Lower lobe of right lung (tissue), 2 donors: ENCODE measurements at regions not wholly inside any gene's neighbourhood (a gene's known extent, or its start where the extent isn't known, plus 50 kb on each side); places are given as distances from the start of the nearest gene placed in this dataset.

ENCODE experiments used
- ATAC-seq, 2 donors: fragments of 200-7000 bp; cut with Tn5 transposase; one replicate each; pipeline ENCODE4 v1.9.1; 2020 to 2022; ENCODE audit warnings: mild to moderate bottlenecking in 2 of 2, moderate library complexity in 2 of 2
- DNase-seq: peaks from one replicate; pipeline ENCODE4 v3.0.0-alpha.2; 2020
- H3K27ac ChIP-seq: fragments of 200-600 bp; one replicate; pipeline ENCODE4 v1.8.0; 2022
- H3K27me3 ChIP-seq: fragments of 200-600 bp; one replicate; pipeline ENCODE4 v1.8.0; 2022; ENCODE audit warnings: low read depth
- H3K36me3 ChIP-seq: fragments of 200-600 bp; one replicate; pipeline ENCODE4 v1.8.0; 2022; ENCODE audit warnings: mild to moderate bottlenecking
- H3K4me1 ChIP-seq: fragments of 200-600 bp; one replicate; pipeline ENCODE4 v1.8.0; 2022
- H3K4me3 ChIP-seq: fragments of 200-600 bp; one replicate; pipeline ENCODE4 v1.8.0; 2022; ENCODE audit warnings: mild to moderate bottlenecking
- H3K9me3 ChIP-seq: fragments of 200-600 bp; one replicate; pipeline ENCODE4 v1.8.0; 2022
- CTCF ChIP-seq: fragments of 200-600 bp; IDR thresholded peaks from one replicate; pipeline ENCODE4 v1.8.0; 2022; ENCODE audit warnings: antibody characterized with exemption, mild to moderate bottlenecking
- intact Hi-C: fragments of 100-400 bp; cut with DNase I; formaldehyde crosslinking; loops from one replicate; pipeline ENCODE4 v1.11.0; 2022
- donor health status: DM: no; HTN: yes; CAD: no; lungs with severe emphysema.

DNA sequence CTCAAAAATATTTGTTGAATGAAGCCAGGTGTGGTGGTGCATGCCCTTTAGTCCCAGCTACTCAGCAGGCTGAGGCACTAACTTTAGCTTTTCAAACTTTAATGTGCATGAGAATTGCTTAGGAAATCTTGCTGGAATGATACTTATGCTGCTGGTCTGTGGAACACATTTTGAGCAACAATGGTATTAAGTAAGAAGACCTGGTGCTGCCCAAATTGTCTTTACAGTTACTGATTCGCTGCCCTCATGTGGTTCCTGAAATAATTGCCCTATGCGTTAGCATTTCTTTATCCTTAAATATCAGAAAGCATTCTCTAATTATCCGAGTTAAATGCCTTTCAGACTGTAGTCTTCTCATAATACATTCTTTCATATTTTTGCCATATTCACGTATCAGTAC, 76.0 kb upstream of the SESTD1 start:
- Histone ChIP-seq H3K36me3 (no peaks in the 10 kb centered on the region), H3K4me3 (no peak overlapping the region), H3K4me1 (peaks cover 7% of the 10 kb centered on the region), H3K27ac (no peak overlapping the region), H3K9me3 (no peaks in the 10 kb centered on the region), H3K27me3 (no peaks in the 10 kb centered on the region)
- intact Hi-C loops: no loop called here
- peak; percentile 34 for TF ChIP-seq CTCF
- DNase-seq (no peak), ATAC-seq (peak; percentile 68 to 79)

DNA sequence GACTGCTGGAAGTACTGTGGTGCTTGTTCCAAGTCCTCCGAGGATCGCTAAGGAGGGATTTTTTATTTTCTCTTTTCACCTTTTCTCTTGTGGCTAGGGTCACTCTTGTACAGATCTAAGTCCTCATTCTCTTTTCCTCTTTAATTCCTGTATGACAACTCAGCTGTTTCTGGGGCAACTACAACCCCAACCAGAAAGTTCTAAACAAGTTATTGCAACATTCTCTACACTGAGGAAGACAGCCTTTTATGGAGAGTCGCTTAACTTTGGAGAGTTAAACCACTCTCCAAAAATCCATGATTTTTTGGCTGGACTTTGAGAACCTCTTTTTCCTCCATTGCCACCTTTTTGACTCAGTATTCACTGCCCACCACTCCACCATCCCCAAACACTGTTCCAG, 74.0 kb upstream of the SESTD1 start:
- DNase-seq: no peak
- ATAC-seq: peak; percentile 47 to 78
- H3K4me3 ChIP-seq: no peak overlapping the region
- H3K4me1 ChIP-seq: peaks cover 7% of the 10 kb centered on the region
- no peaks in the 10 kb centered on the region for H3K27me3 ChIP-seq
- no peaks in the 10 kb centered on the region for H3K36me3 ChIP-seq
- TF ChIP-seq CTCF: no peak
- H3K9me3 ChIP-seq: no peaks in the 10 kb centered on the region
- intact Hi-C loops: no loop called here
- H3K27ac ChIP-seq: peak overlapping the region; percentile 18

DNA sequence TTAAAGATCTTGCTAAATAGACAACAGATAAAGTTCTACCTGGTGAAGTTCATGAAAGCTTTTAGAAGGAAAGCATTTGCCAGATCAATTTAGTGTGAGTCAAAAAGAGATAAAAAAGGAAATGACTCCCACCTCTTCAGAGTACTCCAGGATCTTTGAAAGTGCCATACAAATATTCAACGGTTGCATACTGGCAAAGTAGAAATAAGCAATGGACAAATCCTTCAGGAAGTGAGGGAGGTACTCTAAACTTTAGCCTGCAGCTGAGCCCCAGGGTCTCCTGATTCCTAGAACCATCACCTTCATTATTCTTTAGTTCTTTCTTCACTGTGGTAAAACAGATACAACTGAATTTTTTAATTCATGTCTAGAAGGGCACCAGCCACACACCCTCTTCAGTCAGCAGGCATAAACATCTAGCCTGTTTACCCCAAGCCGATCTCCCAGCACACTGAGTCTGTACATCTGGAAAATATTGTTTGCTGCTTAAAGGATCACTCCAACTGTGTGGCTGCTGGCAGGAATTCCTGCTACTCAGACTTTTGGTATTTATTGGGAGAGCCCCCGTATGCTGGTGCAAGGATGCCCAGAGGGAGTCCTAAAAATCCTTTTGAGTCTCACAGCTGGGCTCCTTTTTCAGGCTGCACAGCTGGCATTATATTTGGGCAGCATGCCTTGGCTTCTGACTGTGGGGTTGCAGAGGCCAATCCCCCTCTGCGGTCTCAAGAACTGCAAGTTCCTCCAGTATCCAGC, 72.3 kb upstream of the SESTD1 start:
- Histone ChIP-seq H3K27ac (no peak overlapping the region), H3K36me3 (no peaks in the 10 kb centered on the region), H3K27me3 (no peaks in the 10 kb centered on the region), H3K4me3 (no peak overlapping the region), H3K4me1 (peaks cover 6% of the 10 kb centered on the region), H3K9me3 (no peaks in the 10 kb centered on the region)
- TF ChIP-seq CTCF: no peak
- DNase-seq (no peak), ATAC-seq (no peak)
- intact Hi-C loops: no loop called here

- no peak for DNase-seq
- no peak overlapping the region for H3K4me3 ChIP-seq
- no peaks in the 10 kb centered on the region for H3K4me1 ChIP-seq
- no peaks in the 10 kb centered on the region for H3K27me3 ChIP-seq
- intact Hi-C loops: no loop called here
- TF ChIP-seq CTCF: no peak
- ATAC-seq: no peak
- H3K9me3 ChIP-seq: no peaks in the 10 kb centered on the region
- no peak overlapping the region for H3K27ac ChIP-seq
- H3K36me3 ChIP-seq: no peaks in the 10 kb centered on the region
Measured at GRCh38 chr2:179335732-179336131, 71.1 kb upstream of the SESTD1 start.

GRCh38 chr2:179332903-179333302, 68.3 kb upstream of the SESTD1 start:
- Histone ChIP-seq H3K27ac (no peak overlapping the region), H3K4me1 (no peaks in the 10 kb centered on the region), H3K27me3 (no peaks in the 10 kb centered on the region), H3K4me3 (no peak overlapping the region), H3K36me3 (no peaks in the 10 kb centered on the region), H3K9me3 (no peaks in the 10 kb centered on the region)
- DNase-seq (no peak), ATAC-seq (peak in 1 of 2 donors; percentile 68)
- TF ChIP-seq CTCF: no peak
- intact Hi-C loops: no loop called here
